Embryonic facial prominence (tissue), 1 donor: ENCODE measurements at regions not wholly inside any gene's neighbourhood (a gene's known extent, or its start where the extent isn't known, plus 50 kb on each side); places are given as distances from the start of the nearest gene placed in this dataset.
A peak's percentile ranks its signal among the peaks of the same experiment; 100 is the strongest.

Experiments
- DNase-seq: peaks from one replicate; pipeline ENCODE4 v3.0.0-alpha.2; 2016; ENCODE audit errors: extremely low spot score

DNA sequence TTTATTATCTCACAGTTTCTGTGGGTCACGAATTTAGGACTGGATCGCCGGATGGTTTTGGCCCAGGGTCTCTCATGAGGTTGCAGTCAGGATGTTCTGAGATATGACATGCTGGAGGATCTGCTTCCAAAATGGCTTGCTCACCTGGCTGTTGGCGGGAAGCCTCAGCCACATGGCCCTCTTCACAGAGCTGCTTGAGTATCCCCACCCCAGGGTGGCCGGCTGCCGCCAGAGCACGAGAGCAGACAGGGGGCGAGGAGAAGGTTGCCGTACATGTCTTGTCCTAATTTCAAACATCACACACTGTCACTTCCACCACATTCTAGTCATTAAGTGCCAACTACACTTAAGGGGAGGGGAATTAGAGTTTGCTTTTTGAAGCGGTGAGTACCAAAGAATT, 365.8 kb downstream of the FGFR2 start:
- no peak for DNase-seq

- no peak for DNase-seq
These were observed 362.6 kb downstream of the FGFR2 start for GRCh38 chr10:121235692-121236091.

GRCh38 chr10:121236621-121237020, 361.6 kb downstream of the FGFR2 start:
- no peak for DNase-seq

GRCh38 chr10:121237718-121238117, 360.5 kb downstream of the FGFR2 start:
- no peak for DNase-seq

DNA sequence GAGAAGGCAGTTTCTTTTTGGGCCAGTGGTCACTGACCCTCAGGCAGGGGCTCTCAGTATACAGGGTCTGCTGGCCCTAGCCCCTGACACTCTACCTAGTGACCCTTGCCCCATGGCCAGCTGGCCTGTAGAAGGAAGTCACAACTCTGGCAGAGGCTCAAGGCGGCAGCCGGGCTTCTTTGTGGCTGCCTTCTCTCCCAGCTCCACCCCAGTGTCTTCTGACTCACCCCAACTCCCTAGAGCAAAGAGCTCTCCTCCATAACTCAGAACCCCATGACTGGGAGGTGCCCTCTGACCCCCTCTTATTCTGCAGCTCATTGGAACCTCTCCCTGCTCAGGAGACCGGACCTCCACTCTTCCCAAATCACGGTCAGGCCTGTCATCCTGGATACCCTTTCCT, 358.2 kb downstream of the FGFR2 start:
- DNase-seq, result no peak

- no peak for DNase-seq
These were observed 357.7 kb downstream of the FGFR2 start for GRCh38 chr10:121240556-121240955.

- DNase-seq, result no peak
These were observed 356.9 kb downstream of the FGFR2 start for GRCh38 chr10:121241337-121241736.

- DNase-seq, result no peak
These were observed 355.3 kb downstream of the FGFR2 start for GRCh38 chr10:121242741-121243608.

GRCh38 chr10:121243609-121244241, 354.5 kb downstream of the FGFR2 start:
- no peak for DNase-seq

DNA sequence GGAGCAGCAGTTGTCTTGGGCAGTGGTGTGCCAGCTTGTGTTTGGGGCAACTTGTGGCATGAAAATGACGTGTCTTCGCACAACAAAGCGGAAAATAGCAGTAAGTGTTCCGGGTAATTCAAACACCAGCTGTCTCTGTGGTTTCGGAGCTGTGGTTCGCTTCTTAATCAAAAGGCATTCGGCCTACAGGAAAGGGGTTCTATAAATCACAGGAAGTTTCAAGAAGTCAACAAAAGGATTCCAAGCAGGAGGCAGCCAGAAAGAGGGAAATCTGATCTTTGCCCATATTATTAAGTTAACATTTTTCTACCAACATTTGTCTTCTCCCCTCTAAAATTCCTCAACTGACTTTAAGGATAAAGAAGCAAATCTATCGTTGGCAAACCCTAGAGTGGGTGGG, 353.4 kb downstream of the FGFR2 start:
- DNase-seq, result peak; percentile 66

DNA sequence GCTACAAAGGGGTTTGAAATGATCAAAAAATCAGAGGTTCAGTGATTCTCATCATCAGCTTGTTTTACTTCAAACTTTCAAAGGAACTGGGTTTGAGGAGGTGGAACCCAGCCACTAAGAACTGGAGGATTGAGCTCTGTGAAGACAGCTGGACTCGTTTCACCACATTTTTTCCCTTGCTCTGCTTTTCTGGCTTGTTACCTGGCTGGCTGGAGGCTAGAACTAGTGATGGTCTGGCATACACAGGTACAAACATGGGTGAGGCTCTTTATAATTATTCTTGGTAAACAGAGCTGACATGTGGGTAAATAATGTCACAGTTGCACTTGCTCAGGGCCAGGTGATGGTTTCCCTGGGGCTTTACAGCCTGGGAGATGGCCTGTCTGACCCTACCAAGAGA, 352.5 kb downstream of the FGFR2 start:
- DNase-seq, result peak; percentile 36

DNA sequence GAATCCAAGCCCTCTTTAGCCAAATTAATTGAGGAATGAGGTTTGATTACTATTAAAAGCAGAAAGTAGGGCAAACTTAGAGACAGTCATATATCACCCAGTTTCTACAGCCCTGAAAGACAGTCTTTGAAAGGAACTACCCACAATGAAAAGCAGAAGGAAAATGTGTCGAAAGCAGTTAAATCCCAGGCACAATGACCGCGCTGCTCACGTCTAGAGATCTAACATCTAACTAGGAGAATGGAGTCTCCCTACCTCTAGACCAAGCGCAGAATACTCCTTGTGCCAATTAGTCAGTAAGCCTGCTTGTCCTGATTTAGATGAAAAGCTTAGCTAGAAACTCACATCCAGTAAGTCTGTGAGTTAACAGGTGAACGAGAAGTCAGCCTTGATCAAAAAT, 350.0 kb downstream of the FGFR2 start:
- DNase-seq, result no peak

DNA sequence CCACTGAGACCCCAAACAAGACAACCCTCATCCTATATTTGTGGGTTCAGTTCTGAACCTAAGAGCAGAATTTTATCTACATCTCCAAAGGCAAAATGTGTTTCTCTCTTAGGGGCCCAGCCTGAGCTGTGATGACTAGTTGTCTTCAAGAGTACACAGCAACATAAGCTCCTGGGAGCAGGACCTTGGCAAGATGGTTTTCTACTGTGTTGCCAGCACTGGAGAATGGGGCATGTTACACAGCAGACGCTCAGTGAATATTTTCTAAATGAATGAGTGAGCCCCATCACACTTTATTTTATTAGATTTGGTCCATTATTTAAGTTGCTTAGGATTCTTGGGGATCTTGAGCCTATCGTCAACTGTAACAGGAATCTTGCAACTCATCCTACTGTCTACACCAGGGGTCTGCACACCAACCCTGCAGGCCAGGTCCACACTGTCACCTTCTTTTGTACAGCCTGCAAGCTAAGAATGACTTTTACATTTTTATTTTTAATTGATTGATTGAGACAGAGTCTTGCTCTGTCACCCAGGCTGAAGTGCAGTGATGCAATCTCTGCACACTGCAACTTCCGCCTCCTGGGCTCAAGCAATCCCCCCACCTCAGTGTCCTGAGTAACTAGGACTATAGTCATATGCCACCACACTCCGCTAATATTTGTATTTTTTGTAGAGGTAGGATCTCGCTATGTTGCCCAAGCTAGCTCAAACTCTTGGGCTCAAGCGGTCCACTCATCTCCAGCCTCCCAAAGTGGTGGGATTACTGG, 347.1 kb downstream of the FGFR2 start:
- DNase-seq, result no peak

DNA sequence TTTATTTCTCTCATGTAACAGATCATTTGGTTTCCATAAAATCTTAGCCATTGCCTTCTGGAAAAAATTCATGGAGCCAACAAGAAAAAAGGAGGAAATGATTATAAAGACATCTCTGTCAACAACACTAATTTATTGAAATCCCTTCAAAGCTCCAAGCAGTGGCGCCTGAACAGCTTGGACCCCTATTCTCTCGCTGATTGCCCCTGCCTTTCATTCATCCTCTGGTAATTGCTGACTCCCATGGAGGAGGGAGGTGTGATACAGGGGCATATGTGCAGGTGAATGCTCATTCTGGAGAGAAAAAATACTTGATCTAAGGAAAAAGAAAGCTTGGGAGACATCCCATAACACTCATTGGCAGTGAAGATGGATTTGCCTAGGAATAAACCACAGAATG, 345.5 kb downstream of the FGFR2 start:
- no peak for DNase-seq

- DNase-seq, result no peak
These were observed 337.9 kb downstream of the FGFR2 start for GRCh38 chr10:121260377-121260776.

DNA sequence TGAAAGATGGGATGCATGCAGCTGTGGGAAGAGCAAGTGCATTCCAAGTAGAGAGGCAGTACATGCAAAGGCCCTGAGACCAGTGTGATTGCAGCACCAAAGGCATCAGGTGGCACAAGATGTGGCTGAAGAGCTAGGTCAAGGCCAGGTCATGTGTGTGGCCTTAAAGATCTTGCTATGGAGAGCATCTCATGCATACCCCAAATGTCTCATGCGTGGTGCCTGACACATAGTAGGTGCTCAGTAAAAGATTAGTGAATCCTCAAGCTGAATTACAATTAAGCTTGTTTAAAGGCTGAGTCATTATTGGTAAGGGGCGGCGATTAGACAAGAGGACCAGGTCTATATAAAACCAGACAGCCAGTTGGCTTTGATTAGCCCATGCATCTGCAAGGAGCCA, 336.6 kb downstream of the FGFR2 start:
- DNase-seq, result no peak

DNA sequence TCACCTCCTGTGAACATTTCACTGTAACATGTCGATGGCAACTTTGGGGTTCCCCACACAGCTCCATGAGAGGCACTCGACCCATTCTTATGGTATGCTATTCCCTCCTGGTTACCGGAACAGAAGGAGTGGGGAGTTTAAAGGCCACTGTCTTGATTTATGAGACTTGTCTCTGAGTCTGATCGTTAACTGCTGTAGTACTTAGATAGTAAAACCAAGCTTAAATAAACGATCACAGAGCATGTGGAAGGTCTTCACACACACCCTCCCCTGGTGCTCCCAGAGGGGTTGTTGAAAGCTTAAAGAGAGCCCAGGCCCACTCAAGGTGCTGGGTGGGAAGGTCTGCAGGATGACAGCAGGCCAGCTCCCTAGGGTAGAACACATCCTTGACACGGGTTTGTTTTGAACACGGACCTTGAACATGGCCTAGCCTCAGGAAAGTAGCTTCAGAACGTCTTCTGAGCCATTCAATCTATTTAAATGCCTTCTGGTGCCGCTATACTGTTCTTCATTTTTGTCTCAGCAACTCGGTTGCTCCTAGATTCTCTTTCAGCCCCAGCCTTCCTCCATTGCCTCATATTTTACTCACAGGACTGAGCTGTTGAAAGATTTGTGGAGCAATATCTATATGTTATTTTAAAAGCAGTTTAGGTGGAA, 335.3 kb downstream of the FGFR2 start:
- no peak for DNase-seq

DNA sequence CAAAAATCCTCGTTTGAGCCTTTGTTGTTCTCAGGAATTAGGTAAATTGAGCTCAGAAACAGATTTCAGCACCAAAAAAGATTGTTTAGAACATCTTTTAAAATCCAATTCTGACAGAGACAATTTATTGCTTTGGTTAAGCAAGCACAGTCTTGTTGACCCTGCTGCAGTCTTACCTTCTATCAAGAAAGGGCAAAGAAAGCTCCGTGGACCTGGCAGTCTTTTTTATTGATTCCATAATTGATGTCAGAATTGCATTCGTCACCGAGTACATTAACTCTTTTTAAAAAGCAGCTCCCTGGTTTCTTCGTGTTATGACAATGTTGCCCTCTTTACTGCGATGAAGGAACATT, 334.8 kb downstream of the FGFR2 start:
- DNase-seq, result no peak

- DNase-seq, result no peak
These were observed 332.7 kb downstream of the FGFR2 start for GRCh38 chr10:121265360-121266123.

- no peak for DNase-seq
These were observed 331.9 kb downstream of the FGFR2 start for GRCh38 chr10:121266370-121266769.

DNA sequence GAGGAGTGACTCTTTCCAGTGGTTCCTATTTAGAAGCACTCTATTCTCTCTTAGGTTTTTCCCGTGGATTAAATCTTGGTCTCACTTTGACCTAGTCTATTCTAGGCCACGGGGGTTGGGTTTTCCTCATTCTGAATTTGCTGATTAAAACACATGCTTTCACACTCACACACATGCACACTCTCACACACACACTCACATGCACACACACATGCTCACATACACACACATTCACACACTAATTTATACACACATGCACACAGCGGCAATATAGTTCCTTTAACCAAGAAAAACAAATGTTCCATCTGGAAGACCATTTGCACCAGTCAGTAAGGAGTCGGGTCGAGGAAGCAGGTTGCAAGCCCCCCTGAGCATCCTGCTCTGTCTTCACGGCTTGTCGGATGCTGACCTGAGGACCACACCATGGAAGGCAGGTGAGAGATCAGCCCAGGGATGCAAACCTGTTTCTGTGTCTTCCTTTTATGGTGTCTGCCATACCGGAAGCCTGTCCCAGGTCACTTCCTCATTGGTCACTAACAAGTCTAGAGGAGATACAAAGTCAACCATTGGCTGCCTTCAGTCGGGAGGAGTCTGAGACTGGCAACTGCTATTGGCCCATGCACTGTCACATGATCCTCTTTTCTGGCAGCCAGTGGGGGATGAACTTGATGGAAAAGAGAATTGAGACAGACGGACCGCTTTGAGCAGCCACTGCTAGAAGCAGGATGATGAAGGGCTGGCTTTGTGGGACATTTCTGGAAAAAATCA, 330.8 kb downstream of the FGFR2 start:
- DNase-seq, result no peak
